Inferior parietal cortex (tissue), 1 donor: ENCODE measurements at regions not wholly inside any gene's neighbourhood (a gene's known extent, or its start where the extent isn't known, plus 50 kb on each side); places are given as distances from the start of the nearest gene placed in this dataset.
"Not testable (repeated sequence)": the region's sequence is repeated elsewhere in the genome, so short reads cannot be mapped to it uniquely, and the experiment has no call there.

Experiments used
- DNase-seq: peaks from one replicate; pipeline ENCODE4 v3.0.0-alpha.2; 2016; ENCODE audit errors: extremely low spot score

GRCh38 chr4:189861101-189861500 lies 79.6 kb upstream of the FRG1 start:
- DNase-seq: no peak

GRCh38 chr4:189869236-189869635 lies 71.4 kb upstream of the FRG1 start:
- no peak for DNase-seq

GRCh38 chr4:189870511-189871234 lies 70.0 kb upstream of the FRG1 start:
- DNase-seq: no peak

GRCh38 chr4:189874591-189874990 lies 66.1 kb upstream of the FRG1 start:
- DNase-seq: no peak

GRCh38 chr4:189881190-189881589 lies 59.5 kb upstream of the FRG1 start:
- not testable (repeated sequence) for DNase-seq

- not testable (repeated sequence) for DNase-seq
Measured at GRCh38 chr4:189888407-189888806, 52.3 kb upstream of the FRG1 start.
